A549 (cell line): ENCODE measurements at regions not wholly inside any gene's neighbourhood (a gene's known extent, or its start where the extent isn't known, plus 50 kb on each side); places are given as distances from the start of the nearest gene placed in this dataset.

Experiments
- CHD4 ChIP-seq: fragments of 200-600 bp; sonication (generic); IDR thresholded peaks from 2 replicates; pipeline ENCODE4 v1.6.1; 2016; ENCODE audit warnings: antibody characterized with exemption, mild to moderate bottlenecking, borderline replicate concordance
- CTCF ChIP-seq: fragments of >200 bp; sonication (Bioruptor Twin); formaldehyde crosslinking; IDR thresholded peaks from 3 replicates; pipeline ENCODE4 v1.5.1; 2016
- REST ChIP-seq: fragments of 200-600 bp; sonication (generic); IDR thresholded peaks from 2 replicates; pipeline ENCODE4 v1.6.1; 2016; ENCODE audit warnings: antibody characterized with exemption, mild to moderate bottlenecking, moderate library complexity

- TF ChIP-seq REST (no peak), CTCF (no peak), CHD4 (no peak)
Observed at GRCh38 chr3:170768334-170768801, 101.6 kb downstream of the RPL22L1 start.
